Lower lobe of right lung (tissue), 2 donors: ENCODE measurements at regions not wholly inside any gene's neighbourhood (a gene's known extent, or its start where the extent isn't known, plus 50 kb on each side); places are given as distances from the start of the nearest gene placed in this dataset.
A peak's percentile ranks its signal among the peaks of the same experiment; 100 is the strongest.

Experiments used
- ATAC-seq, 2 donors: fragments of 200-7000 bp; cut with Tn5 transposase; one replicate each; pipeline ENCODE4 v1.9.1; 2020 to 2022; ENCODE audit warnings: mild to moderate bottlenecking in 2 of 2, moderate library complexity in 2 of 2
- DNase-seq: peaks from one replicate; pipeline ENCODE4 v3.0.0-alpha.2; 2020
- H3K27ac ChIP-seq: fragments of 200-600 bp; one replicate; pipeline ENCODE4 v1.8.0; 2022
- H3K27me3 ChIP-seq: fragments of 200-600 bp; one replicate; pipeline ENCODE4 v1.8.0; 2022; ENCODE audit warnings: low read depth
- H3K36me3 ChIP-seq: fragments of 200-600 bp; one replicate; pipeline ENCODE4 v1.8.0; 2022; ENCODE audit warnings: mild to moderate bottlenecking
- H3K4me1 ChIP-seq: fragments of 200-600 bp; one replicate; pipeline ENCODE4 v1.8.0; 2022
- H3K4me3 ChIP-seq: fragments of 200-600 bp; one replicate; pipeline ENCODE4 v1.8.0; 2022; ENCODE audit warnings: mild to moderate bottlenecking
- H3K9me3 ChIP-seq: fragments of 200-600 bp; one replicate; pipeline ENCODE4 v1.8.0; 2022
- intact Hi-C: fragments of 100-400 bp; cut with DNase I; formaldehyde crosslinking; loops from one replicate; pipeline ENCODE4 v1.11.0; 2022
- TF ChIP-seq, protein P1 (sequence below): fragments of 200-600 bp; IDR thresholded peaks from one replicate; pipeline ENCODE4 v1.8.0; 2022; ENCODE audit warnings: antibody characterized with exemption, mild to moderate bottlenecking
- donor health status: DM: no; HTN: yes; CAD: no; lungs with severe emphysema.

DNA sequence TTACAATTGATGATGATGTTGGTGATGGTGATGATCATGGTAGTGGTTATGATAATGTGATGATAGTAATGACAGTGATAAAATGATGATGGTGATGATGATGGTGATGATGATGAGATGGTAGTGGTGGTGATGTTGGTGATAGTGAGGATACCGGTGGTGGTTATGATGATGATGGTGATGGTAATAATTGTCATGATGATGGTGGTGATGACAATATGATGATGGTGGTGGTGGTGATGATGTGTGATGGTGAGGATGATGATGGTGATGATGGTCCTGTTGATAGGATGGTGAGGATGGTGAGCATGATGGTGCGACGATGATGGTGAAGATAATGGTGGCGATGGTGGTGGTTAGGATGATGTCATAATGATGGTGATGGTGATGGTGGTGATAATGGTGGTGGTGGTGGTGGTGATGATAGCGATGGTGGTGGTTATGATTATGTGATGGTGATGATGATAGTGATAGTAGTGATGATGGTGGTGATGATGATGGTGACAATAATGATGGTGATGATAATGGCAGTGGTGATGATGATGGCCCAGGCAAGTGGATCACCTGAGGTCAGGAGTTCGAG lies 1129.9 kb downstream of the BRD1 start:
- intact Hi-C loops: no loop called here
- H3K4me3 ChIP-seq: no peak overlapping the region
- no peaks in the 10 kb centered on the region for H3K4me1 ChIP-seq
- no peaks in the 10 kb centered on the region for H3K36me3 ChIP-seq
- no peaks in the 10 kb centered on the region for H3K9me3 ChIP-seq
- H3K27me3 ChIP-seq: no peaks in the 10 kb centered on the region
- no peak for ATAC-seq
- H3K27ac ChIP-seq: no peak overlapping the region
- TF ChIP-seq, protein P1, sequence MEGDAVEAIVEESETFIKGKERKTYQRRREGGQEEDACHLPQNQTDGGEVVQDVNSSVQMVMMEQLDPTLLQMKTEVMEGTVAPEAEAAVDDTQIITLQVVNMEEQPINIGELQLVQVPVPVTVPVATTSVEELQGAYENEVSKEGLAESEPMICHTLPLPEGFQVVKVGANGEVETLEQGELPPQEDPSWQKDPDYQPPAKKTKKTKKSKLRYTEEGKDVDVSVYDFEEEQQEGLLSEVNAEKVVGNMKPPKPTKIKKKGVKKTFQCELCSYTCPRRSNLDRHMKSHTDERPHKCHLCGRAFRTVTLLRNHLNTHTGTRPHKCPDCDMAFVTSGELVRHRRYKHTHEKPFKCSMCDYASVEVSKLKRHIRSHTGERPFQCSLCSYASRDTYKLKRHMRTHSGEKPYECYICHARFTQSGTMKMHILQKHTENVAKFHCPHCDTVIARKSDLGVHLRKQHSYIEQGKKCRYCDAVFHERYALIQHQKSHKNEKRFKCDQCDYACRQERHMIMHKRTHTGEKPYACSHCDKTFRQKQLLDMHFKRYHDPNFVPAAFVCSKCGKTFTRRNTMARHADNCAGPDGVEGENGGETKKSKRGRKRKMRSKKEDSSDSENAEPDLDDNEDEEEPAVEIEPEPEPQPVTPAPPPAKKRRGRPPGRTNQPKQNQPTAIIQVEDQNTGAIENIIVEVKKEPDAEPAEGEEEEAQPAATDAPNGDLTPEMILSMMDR: no peak
- no peak for DNase-seq

DNA sequence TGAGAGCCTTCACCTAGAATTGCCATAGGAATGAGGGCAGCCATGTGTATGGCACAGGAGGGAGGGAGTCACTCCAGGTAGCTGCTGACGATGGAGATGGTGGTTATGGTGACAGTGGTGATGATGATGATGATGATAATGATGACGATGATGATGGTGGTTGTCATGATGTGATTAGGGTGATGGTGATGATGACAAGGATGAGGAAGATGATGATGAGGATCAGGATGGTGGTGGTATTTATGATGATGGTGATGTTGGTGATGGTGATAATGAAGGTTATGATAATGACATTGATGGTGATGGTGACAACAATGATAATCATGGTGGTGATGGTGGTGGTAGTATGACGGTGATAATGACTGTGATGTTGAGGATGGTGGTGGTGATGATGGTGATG lies 1130.5 kb downstream of the BRD1 start:
- H3K27ac ChIP-seq: no peak overlapping the region
- H3K4me3 ChIP-seq: no peak overlapping the region
- no peaks in the 10 kb centered on the region for H3K36me3 ChIP-seq
- H3K4me1 ChIP-seq: no peaks in the 10 kb centered on the region
- intact Hi-C loops: no loop called here
- no peaks in the 10 kb centered on the region for H3K9me3 ChIP-seq
- no peak for DNase-seq
- TF ChIP-seq, protein P1: no peak
- no peaks in the 10 kb centered on the region for H3K27me3 ChIP-seq
- ATAC-seq: no peak

GRCh38 chr22:48696371-48696770 lies 1131.3 kb downstream of the BRD1 start:
- Histone ChIP-seq H3K36me3 (no peaks in the 10 kb centered on the region), H3K4me3 (no peak overlapping the region), H3K27ac (no peak overlapping the region), H3K9me3 (no peaks in the 10 kb centered on the region), H3K27me3 (no peaks in the 10 kb centered on the region), H3K4me1 (no peaks in the 10 kb centered on the region)
- TF ChIP-seq, protein P1: no peak
- no peak for ATAC-seq
- DNase-seq: peak; percentile 14
- intact Hi-C loops: no loop called here

- DNase-seq (peak; percentile 29), ATAC-seq (no peak)
- intact Hi-C loops: no loop called here
- Histone ChIP-seq H3K4me3 (no peak overlapping the region), H3K9me3 (no peaks in the 10 kb centered on the region), H3K27me3 (no peaks in the 10 kb centered on the region), H3K27ac (no peak overlapping the region), H3K4me1 (no peaks in the 10 kb centered on the region), H3K36me3 (no peaks in the 10 kb centered on the region)
- TF ChIP-seq, protein P1: no peak
Measured at GRCh38 chr22:48695731-48696305, 1131.9 kb downstream of the BRD1 start.

- TF ChIP-seq, protein P1: no peak
- ATAC-seq (no peak), DNase-seq (no peak)
- intact Hi-C loops: no loop called here
- no peaks in the 10 kb centered on the region for H3K36me3 ChIP-seq
- no peaks in the 10 kb centered on the region for H3K4me1 ChIP-seq
- H3K27ac ChIP-seq: no peak overlapping the region
- H3K4me3 ChIP-seq: no peak overlapping the region
- no peaks in the 10 kb centered on the region for H3K9me3 ChIP-seq
- H3K27me3 ChIP-seq: no peaks in the 10 kb centered on the region
Measured at GRCh38 chr22:48695251-48695650, 1132.4 kb downstream of the BRD1 start.
